ENCODE measurements at regions not wholly inside any gene's neighbourhood (a gene's known extent, or its start where the extent isn't known, plus 50 kb on each side); places are given as distances from the start of the nearest gene placed in this dataset.
A peak's percentile ranks its signal among the peaks of the same experiment; 100 is the strongest.

DNA sequence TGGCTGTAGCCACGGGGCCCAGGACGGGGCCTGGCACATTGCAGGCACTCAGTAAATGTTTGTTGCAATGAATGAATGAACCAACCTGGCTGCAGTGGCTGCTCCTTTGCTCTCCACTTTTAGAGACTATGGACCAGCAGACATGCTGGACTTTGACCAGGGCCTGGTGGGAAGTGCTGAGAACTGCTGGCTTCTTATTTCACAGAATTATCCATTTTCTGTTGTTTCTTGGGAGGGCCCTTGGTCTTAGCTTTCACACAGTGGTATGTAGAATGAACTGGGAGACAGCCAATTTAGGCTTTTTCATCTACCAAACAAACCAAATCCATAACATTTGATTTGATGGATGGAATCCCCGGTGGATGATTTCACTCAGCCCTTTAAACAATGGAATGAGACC lies 78.0 kb upstream of the LHFPL2 start:
- no peak for TF ChIP-seq POLR2AphosphoS5 (IDR thresholded peaks at IDR 0.05)
- TF ChIP-seq POLR2A (IDR thresholded peaks at IDR 0.05): no peak
- TF ChIP-seq EP300 (IDR thresholded peaks at IDR 0.05): no peak
- TF ChIP-seq, protein P1, sequence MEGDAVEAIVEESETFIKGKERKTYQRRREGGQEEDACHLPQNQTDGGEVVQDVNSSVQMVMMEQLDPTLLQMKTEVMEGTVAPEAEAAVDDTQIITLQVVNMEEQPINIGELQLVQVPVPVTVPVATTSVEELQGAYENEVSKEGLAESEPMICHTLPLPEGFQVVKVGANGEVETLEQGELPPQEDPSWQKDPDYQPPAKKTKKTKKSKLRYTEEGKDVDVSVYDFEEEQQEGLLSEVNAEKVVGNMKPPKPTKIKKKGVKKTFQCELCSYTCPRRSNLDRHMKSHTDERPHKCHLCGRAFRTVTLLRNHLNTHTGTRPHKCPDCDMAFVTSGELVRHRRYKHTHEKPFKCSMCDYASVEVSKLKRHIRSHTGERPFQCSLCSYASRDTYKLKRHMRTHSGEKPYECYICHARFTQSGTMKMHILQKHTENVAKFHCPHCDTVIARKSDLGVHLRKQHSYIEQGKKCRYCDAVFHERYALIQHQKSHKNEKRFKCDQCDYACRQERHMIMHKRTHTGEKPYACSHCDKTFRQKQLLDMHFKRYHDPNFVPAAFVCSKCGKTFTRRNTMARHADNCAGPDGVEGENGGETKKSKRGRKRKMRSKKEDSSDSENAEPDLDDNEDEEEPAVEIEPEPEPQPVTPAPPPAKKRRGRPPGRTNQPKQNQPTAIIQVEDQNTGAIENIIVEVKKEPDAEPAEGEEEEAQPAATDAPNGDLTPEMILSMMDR (IDR thresholded peaks at IDR 0.05): no peak
- no peak for DNase-seq
- no peak overlapping the region for H3K27ac ChIP-seq
- H3K27me3 ChIP-seq: no peaks in the 10 kb centered on the region
- H3K4me1 ChIP-seq: peaks cover 0 to 2% (median 0%) of the 10 kb centered on the region in 4 donors
- no peaks in the 10 kb centered on the region for H3K9me3 ChIP-seq
- intact Hi-C loops (cut with DNase I; ENCODE audit: low total_unique reads): no loop called here
- 90 to 96% (median 93%) methylated on average over 3 of the region's 3 CpGs for whole genome bisulfite sequencing, 5 donors
- H3K4me3 ChIP-seq: no peak overlapping the region
- H3K36me3 ChIP-seq: no peaks in the 10 kb centered on the region

DNA sequence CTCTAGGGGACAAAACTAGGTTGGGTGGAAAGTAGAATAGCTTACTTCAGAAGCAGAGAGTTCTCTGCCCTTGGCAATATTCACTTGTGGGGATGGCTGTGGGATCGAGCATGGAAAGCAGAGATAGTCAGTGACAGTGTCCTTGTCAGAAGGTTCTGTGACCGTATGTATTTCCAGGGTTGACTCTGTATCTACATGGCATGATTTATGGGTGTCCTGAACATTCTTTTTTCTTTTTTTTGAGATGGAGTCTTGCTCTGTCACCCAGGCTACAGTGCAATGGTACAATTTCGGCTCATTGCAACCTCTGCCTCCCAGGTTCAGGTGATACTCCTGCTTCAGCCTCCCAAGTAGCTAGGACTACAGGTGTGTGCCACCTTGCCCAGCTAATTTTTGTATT lies 77.4 kb upstream of the LHFPL2 start:
- no peaks in the 10 kb centered on the region for H3K27me3 ChIP-seq
- H3K4me1 ChIP-seq: peaks cover 0 to 7% (median 1%) of the 10 kb centered on the region in 4 donors
- intact Hi-C loops (cut with DNase I; ENCODE audit: low total_unique reads): no loop called here
- no peak overlapping the region for H3K27ac ChIP-seq
- no peaks in the 10 kb centered on the region for H3K36me3 ChIP-seq
- no peak for TF ChIP-seq POLR2A (IDR thresholded peaks at IDR 0.05)
- no peak for TF ChIP-seq POLR2AphosphoS5 (IDR thresholded peaks at IDR 0.05)
- TF ChIP-seq EP300 (IDR thresholded peaks at IDR 0.05): no peak
- H3K9me3 ChIP-seq: no peaks in the 10 kb centered on the region
- WGBS, 5 donors: 94 to 99% (median 98%) methylated on average over 3 of the region's 3 CpGs
- no peak overlapping the region for H3K4me3 ChIP-seq
- DNase-seq: no peak

DNA sequence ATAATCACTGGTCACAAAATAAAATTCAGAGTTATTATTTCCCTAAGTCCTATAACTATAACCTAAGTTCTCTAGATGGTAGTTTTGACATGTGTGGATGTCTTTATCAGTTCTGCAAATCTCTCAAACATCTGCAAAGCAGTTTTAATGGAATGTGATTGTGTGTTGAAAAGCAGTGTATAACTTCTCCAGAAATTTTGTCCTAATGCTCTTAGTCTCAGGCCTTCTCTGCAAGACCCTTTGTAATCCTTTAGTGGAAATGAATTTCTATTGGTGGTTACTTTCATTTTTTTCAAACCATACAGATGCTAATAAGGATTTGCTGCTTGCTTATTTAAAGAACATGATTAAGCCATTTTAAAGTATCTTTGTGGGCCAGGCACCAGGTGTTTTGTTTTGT lies 75.5 kb upstream of the LHFPL2 start:
- Histone ChIP-seq H3K36me3 (no peaks in the 10 kb centered on the region), H3K9me3 (no peaks in the 10 kb centered on the region), H3K4me1 (peaks cover 5 to 16% (median 11%) of the 10 kb centered on the region in 4 donors), H3K27ac (no peak overlapping the region), H3K4me3 (no peak overlapping the region), H3K27me3 (no peaks in the 10 kb centered on the region)
- DNase-seq: no peak
- TF ChIP-seq POLR2AphosphoS5 (IDR thresholded peaks at IDR 0.05) (no peak), POLR2A (IDR thresholded peaks at IDR 0.05) (no peak), EP300 (IDR thresholded peaks at IDR 0.05) (no peak)
- TF ChIP-seq, protein P1 (IDR thresholded peaks at IDR 0.05): no peak
- intact Hi-C loops (cut with DNase I; ENCODE audit: low total_unique reads): no loop called here

DNA sequence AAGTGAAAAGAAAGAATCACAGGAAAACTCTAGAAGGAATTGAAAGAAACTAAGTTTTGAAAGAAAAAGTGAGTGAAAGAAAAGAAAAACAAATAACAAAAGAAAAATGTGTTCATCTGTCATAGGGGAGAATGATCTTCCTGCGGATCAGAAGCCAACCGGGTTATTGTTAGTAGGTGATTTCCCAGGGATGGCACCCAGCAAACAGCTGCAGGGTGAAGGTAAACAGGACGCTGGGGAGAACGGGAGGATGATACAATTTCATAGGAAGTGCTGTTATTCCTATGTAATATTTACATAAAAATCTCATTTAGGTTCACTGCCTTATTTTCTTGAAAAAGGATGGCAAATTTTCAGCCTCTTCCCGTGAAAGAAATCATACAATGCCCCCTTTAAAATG lies 72.4 kb upstream of the LHFPL2 start:
- H3K36me3 ChIP-seq: no peaks in the 10 kb centered on the region
- intact Hi-C loops (cut with DNase I; ENCODE audit: low total_unique reads): no loop called here
- no peak for TF ChIP-seq EP300 (IDR thresholded peaks at IDR 0.05)
- no peak for TF ChIP-seq POLR2AphosphoS5 (IDR thresholded peaks at IDR 0.05)
- TF ChIP-seq, protein P1 (IDR thresholded peaks at IDR 0.05): no peak
- no peak for TF ChIP-seq POLR2A (IDR thresholded peaks at IDR 0.05)
- H3K27me3 ChIP-seq: no peaks in the 10 kb centered on the region
- peak overlapping the region in 1 of 5 donors; percentile 32 for H3K27ac ChIP-seq
- no peaks in the 10 kb centered on the region for H3K9me3 ChIP-seq
- H3K4me3 ChIP-seq: no peak overlapping the region
- DNase-seq: no peak
- WGBS, 5 donors: 51 to 69% (median 61%) methylated on average over 5 of the region's 5 CpGs
- peaks cover 5 to 16% (median 11%) of the 10 kb centered on the region in 4 donors for H3K4me1 ChIP-seq

DNA sequence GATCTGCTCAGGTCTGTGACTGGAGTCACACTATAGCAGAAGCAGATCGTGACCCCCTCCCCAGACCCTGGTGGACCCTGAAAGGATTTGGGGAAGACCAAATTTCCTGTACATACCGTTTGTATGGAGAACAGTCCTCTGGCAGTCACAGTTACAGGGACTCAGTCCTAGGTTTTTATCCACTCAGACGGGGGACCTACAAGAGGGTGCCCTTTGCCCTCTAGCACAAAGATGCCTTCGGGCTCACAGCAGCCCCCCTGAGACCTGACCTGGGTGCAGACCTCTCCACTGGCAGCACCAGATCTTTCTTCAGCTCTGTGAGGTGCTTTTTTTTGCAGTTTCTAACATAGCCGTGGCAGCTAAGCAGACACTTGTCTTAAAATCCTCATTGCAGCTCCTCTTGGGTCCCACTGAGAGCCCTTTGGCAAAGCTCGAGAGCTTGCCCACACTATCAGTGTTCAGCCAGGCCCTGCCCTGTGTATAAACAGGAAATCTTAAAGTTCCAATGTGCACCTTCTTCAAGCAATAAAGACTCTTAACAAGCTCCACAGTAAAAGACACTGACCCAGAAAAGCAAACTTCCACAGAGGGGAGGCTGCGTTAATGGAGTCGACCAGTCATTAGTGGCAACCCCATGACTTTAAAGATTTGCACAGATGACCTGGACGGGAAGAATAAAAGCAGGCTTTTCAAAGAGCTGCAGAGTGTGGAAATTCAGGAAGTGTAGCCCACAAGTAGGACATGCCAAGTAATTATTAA lies 71.8 kb upstream of the LHFPL2 start:
- Histone ChIP-seq H3K27ac (peak overlapping the region in 1 of 5 donors; percentile 32), H3K9me3 (no peaks in the 10 kb centered on the region), H3K4me3 (peak overlapping the region in 1 of 4 donors; percentile 18), H3K27me3 (no peaks in the 10 kb centered on the region), H3K4me1 (peaks cover 5 to 16% (median 11%) of the 10 kb centered on the region in 4 donors), H3K36me3 (no peaks in the 10 kb centered on the region)
- intact Hi-C loops (cut with DNase I; ENCODE audit: low total_unique reads): no loop called here
- TF ChIP-seq POLR2AphosphoS5 (IDR thresholded peaks at IDR 0.05): no peak
- TF ChIP-seq POLR2A (IDR thresholded peaks at IDR 0.05): no peak
- TF ChIP-seq, protein P1 (IDR thresholded peaks at IDR 0.05): no peak
- no peak for TF ChIP-seq EP300 (IDR thresholded peaks at IDR 0.05)
- 33 to 59% (median 37%) methylated on average over 7 to 9 of the region's 9 CpGs for WGBS, 5 donors
- DNase-seq: peak; percentile 27 to 33

Data from stomach (tissue), 8 donors.